NCI-H69 (cell line): ENCODE measurements at regions not wholly inside any gene's neighbourhood (a gene's known extent, or its start where the extent isn't known, plus 50 kb on each side); places are given as distances from the start of the nearest gene placed in this dataset.
"Not testable (repeated sequence)": the region's sequence is repeated elsewhere in the genome, so short reads cannot be mapped to it uniquely, and the experiment has no call there.

ENCODE experiments used
- DNase-seq: peaks from one replicate; lab custom pipeline; 2025; lab: John Stamatoyannopoulos, UW

DNA sequence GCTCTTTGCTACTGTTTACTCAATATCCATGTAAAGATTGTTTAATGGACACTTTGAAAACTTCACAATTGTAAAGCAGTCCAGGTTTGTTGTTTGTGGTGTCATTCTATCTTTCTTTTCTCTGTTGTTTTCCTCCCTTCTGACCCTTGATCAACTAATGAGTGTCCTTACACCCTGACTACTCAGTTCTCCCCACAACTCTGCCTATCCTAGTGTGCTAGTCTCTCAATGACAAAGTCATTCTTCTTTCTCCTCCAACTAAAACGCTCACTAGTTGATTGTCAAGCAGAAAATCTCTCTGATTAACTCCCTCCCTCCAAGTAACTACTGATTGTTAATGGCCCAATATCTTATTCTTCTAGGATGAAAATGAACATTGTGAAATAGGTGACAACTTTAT is 148.5 kb upstream of the FBXO33 start:
- no peak for DNase-seq

DNA sequence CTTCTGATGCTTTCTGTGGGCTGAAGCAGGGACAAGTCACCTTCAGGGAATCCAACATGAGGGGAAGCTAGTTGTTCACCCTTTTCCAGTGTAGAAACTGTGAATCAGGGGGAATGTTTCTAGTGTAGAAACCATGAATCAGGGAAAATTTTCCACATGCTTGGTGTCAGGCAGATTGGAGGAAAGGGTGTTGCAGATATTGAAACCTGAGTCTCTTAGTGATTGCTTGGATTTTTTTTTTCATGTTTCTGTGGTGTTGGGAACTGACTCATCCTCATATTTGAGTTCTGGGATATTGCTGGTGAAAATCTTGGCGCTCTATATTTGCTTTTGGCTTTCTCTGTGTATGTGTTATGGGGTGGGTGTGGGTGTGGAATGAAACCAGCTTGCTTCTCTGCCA is 144.5 kb upstream of the FBXO33 start:
- DNase-seq: no peak

DNA sequence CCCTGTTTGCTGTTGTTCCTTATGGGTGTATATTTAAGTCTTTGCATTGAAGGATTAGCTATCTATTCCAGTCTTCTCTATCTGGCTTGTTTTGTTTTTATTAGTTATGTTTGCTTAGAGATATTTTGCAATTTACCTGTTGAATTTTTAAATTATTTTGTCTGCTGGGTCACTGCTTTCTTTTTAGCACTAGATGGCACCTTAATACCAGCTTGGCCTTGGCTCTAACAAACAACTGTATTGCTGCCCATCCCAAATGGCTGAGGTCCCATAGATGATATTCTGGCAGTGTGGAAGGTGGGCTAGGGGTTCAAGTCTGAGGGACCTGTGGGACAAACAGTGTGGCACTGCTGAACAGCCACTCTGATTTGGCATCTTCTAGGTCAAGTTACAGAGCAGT is 144.0 kb upstream of the FBXO33 start:
- no peak for DNase-seq

DNA sequence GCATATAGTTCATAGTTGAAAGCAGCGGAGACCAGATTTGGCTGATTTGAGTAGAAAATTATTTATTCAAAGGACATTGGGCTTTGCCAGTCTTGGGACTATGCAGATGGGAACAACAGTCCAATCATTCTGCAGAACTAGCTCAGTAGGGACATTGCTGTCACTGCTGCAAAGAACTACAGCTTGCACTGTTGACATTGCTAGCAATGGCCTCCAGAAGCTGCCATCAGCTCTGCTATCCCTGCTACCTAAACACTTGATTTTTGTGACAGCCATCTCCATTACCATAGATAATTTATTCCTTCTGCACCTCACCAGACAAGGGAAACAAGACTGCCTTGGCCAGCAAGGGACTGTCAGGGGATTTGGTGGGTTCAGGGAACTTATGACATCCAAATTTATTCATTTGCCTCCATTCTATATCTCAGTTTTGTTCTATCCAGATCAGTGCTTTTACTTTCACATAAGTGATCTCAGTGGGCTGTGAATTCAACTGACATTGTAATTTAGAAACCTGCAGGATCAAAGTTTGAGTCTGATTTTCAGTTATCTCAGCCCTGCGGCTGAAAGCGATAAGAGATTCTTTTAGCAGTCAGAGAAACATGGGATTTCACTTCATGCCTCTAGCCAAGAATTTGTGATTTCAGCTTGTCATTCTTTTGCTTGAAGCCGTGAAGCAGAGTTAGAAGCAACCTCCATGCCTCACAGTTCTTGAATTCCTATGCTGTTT is 136.7 kb upstream of the FBXO33 start:
- DNase-seq: no peak

DNA sequence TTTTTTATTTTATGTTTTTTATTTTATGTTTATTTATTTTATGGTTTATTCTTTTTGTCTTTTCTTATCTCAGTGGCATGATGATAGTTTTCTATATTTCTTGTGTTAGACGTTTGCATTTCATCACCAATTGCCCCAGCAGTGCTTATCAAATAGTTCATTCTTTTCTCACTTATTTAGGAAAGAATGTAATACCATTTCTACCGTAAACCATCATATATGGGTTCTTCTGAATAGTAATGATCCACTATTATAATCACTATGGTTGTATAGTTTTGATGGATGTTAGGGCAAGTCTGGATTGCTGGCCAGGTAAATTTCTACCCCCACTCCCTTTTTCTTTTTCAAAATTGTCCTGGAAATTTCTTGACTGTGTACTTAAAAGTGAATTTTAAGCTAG is 134.6 kb upstream of the FBXO33 start:
- no peak for DNase-seq

DNA sequence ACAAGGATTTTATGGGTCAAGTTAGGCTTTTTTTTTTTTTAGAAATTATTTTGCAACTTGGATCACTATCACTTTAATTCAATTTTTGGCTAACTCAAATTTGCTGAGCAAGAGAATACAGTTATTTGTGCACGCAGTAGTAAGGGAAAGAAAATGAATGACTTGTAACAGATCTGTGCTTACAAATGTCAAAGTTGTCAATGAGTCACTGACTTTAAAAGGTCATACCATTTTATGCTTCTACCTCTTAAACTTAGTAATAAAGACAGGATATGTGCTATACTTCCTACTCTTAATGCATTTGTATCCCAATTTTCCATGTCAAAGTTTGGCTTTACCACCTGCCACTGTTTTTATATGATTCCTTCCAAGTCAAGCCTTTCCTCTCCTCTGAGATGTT is 131.1 kb upstream of the FBXO33 start:
- DNase-seq: no peak

DNA sequence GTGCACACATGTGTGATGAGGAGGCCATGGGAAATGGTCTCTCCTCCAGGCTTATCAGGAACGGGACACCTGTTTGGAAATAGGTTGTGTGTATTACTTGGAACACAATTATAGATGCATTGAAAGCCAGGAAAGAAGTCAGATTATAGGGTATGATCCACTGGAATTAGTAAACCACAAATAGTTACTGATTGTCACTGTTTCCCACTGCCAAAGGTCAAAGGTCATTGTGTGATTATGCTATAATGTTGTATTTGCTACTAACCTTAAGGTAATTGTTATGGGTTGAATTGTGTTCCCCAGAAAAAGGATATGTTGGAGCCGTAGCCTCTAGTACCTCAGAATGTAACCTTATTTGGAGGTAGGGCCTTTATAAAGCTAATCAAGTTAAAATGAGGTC is 129.9 kb upstream of the FBXO33 start:
- no peak for DNase-seq

DNA sequence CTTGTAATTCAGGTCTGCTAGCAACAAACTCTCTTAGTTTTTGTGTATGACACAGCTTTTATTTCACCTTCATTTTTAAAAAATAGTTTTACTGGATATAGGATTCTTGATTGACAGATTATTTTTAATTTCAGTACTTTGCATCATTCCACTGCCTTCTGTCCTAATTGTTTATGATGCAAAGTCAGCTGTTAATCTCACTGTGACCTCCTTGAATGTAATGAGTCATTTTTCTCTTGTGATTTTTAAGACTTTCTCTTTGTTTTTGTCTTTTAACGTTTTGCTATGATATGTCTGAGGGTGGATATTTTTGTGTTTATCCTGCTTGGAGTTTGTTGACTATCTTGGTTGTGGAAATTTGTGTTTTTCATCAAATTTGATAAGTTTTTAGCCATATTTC is 126.3 kb upstream of the FBXO33 start:
- DNase-seq: no peak

DNA sequence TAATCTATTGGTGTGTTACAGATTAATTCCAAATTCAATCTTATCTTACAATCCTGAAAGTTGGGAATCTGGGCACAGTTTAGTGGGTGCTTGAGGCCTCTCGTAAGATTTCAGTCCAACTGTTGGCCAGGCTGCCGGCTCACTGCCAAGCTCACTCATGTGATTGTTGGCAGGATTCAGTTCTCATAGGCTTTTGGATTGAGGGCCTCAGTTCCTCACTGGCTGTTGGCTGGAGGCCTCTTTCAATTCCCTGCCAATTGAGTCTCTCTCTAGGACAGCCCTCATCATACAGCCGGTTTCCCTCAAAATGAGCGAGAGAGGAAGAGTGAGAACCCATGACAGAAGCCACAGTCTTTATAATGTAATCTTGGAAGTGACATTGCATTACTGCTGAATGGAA is 123.5 kb upstream of the FBXO33 start:
- no peak for DNase-seq

DNA sequence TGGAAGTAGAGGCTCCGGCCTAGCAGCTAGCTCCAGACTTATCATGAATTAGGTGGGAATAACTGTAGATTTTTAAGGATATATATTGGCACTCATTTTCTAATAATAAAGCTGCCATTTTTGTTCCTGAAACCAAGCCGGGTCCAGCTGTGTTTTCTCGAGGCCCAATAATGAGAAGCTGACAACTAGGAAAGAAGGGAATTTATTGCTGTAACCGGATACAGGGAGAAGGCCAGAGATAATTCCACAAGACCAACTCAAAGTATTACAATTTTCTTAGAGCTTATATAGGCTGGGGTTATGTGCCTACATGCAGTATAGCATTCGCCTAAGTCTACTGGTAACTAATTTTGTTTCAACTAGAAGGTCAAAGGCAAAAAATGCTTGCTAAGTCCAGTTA is 122.3 kb upstream of the FBXO33 start:
- DNase-seq: no peak

DNA sequence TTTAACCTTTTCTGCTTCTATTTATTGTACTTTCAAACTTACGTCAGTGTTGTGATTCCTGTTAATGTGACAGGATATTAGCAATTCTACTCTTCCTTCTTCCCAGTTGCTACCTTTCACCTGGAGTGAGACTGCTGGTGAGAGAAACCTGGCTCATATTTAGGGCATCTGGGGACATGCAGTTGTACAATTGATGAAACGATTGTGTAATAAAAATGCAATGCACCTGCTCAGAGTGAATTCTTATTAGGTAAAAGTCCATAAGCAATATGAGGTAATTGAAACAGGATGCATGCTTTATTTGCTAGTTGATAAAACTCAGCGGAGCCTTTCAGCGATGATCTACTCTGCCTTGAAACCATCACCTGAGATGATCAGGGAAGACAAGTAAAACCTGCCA is 116.1 kb upstream of the FBXO33 start:
- no peak for DNase-seq

DNA sequence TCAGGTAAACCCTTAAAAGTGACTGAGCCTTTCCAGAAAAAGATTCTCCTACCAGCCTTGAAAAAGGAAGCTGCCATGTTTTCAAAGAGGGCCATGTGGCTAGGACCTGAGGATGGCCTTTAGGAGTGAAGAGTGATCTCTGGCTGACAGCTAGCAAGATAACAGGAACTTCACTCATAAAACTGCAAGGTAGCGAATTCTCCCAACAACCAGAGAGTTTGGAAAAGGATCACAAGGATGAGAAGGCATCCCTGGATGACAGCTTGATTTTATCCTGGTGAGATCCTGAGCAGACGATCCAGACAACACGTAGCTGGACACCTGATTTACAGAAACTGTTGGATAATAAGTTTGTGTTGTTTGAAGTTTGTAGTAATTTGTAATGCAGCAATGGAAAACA is 115.6 kb upstream of the FBXO33 start:
- DNase-seq: no peak

DNA sequence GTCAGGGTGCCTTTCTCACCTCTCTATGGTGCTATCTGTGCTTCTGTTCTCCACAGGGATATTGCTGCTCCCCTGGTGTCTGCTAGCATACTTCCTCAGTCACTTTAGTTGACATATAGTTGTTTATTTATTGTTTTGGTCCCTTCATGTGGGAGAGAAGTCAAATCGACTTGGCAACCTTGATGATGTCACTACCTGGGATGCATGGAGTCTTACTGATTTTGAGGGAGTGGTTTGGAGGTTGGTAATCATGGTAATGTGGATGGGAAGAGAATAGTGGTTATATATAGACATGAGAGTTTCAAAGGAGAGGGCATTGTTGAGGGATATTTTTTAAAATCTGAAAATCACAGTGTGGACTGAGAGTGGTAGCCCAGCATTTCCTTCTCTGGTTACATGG is 73.6 kb upstream of the FBXO33 start:
- no peak for DNase-seq

DNA sequence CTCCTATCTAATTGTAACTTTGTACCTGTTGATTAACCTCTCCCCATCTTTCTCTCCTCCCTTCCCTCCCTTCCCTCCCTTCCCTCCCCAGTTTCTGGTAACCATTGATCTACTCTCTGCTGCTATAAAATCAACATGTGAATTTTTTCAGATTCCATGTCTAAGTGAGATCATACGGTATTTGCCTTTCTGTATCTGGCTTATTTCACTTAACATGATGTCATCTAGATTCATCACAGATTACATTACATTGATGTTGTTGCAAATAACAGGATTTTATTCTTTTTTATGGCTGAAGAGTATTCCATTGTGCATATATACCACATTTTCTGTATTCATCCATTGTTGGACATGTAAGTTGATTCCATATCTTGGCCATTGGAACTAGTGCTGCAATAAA is 68.0 kb upstream of the FBXO33 start:
- DNase-seq: no peak

DNA sequence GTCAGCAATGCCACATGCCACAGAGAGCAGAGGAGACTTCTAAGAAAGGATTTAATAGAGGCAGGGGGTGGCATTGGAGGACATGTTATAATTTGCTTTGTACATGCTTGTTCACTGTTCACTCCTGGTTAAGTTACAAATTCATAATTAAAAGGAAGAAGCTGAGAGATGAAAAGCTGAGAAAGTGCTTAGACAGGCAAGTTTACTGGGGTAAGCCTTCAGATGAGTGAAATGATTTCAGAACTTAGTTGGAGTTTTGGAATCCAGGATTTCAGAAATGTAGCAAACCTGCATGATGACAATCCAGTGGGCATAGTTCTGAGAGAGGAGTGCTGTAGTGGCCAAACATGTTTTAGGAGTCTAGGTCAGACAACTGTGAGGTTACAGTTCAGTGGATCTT is 67.3 kb upstream of the FBXO33 start:
- no peak for DNase-seq

DNA sequence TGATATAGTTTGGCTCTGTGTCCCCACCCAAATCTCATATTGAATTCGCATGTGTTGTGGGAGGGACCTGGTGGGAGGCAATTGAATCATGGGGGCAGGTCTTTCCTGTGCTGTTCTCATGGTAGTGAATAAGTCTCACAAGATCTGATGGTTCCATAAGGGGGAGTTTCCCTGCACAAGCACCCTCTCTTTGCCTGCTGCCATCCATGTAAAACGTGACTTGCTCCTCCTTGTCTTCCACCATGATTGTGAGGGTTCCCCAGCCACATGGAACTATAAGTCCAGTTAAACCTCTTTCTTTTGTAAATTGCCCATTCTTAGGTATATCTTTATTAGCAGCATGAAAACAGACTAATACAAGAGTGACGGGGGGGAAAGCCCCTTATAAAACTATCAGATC is 65.4 kb upstream of the FBXO33 start:
- DNase-seq: not testable (repeated sequence)

DNA sequence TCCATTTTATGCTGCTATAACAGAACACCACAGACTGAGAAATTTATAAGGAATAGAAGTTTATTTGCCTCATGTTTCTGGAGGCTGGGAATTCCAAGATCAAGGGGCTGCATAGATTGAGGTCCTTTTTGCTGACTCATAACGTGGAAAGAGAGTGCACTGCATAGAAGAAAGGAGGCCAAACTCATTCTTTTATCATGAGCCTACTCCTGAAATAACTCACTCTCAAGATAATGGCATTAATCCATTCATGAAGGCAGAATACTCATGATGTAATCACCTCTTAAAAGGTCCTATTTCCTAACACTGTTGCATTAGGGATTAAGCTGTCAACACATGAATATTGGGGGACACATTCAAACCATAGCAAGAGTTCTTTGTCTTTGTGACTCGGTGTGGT is 60.0 kb upstream of the FBXO33 start:
- DNase-seq: peak; percentile 6

DNA sequence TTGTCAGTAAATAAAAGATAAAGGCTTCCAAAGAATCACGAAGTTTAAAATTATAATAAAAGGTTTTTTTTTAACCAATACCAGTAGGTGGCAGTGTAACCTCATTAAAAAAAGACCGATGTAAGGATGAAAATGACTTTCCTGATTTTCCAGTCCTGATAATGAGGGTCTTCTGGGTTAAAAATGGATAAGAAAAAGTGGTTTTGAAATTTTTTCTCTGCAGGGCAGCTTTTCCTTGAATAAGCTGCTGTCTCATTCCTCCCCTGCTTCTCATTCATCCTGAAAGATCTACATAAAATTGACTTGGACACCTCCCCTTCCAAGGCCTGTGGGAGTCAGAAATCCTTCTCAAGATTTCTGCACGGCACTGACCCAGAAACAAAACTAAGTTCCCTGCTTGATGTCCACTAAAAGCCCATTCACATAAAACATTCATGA is 58.9 kb upstream of the FBXO33 start:
- peak; percentile 70 for DNase-seq

DNA sequence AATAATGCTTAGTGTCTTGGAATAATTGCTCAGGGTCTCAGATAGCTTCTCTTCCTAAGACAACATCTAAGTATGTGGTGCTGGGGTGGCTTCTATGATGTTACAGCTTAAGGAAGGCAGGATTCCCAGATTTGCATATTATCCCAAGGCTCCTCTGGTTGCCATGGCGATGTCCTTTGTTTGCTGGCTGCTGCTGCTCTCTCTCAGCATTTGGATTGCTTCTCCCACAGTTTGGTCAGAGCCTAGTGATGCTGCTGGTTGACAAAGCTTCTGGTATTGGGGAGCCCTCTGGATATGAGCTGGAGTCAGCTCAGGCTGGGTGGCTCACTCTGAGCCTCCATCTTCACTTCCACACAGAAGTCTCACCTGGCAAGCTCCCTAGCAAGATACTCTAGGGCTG is 56.4 kb upstream of the FBXO33 start:
- peak; percentile 55 for DNase-seq

DNA sequence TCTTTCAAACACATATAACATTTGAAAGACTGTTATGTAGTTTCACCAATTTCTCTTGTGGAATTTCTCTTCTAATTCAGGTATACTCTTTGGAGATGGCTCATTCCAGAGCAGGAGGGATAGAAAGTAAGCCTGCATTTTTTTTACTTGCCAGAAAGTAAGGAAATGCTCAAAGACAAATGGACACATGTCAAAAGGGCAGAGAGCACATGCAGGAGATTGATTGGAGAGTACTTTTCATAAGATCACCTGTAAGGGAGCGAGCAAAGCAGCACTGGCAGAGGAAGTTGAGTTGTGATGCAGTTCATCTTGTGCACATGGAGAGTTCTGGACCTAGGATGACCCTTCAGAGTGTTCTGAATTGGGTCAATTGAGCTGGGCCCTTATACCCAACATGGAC is 51.4 kb upstream of the FBXO33 start:
- no peak for DNase-seq
